A549 (cell line): ENCODE measurements at regions not wholly inside any gene's neighbourhood (a gene's known extent, or its start where the extent isn't known, plus 50 kb on each side); places are given as distances from the start of the nearest gene placed in this dataset.

ENCODE experiments used
- ATAC-seq, 2 experiments: fragments of 200-7000 bp in 1 of 2; fragments of >200 bp in 1 of 2; cut with Nextera tagmentation in 1 of 2; cut with Tn5 transposase in 1 of 2; 3 replicates each; pipeline versions ENCODE4 v1.8.0 to v1.9.1; 2018 to 2020; ENCODE audit warnings: mild to moderate bottlenecking in 1 of 2, moderate library complexity in 1 of 2
- CTCF ChIA-PET: fragments of 300-600 bp; sonication (Branson Sonifier 250); formaldehyde crosslinking; extraction: SDS; loops from one replicate; lab custom pipeline; 2021; ENCODE audit warnings: antibody characterized with exemption, inconsistent platforms; lab: Yijun Ruan, JAX
- POLR2A ChIA-PET: fragments of 350-600 bp; formaldehyde crosslinking; extraction: SDS; loops from one replicate; lab custom pipeline; 2021; ENCODE audit warnings: antibody characterized with exemption, inconsistent platforms; lab: Yijun Ruan, JAX
- DNase-seq, 2 experiments: peaks; one replicate each; pipeline versions ENCODE4 v3.0.0 to v3.0.0-alpha.2; 2011 to 2016; ENCODE audit warnings: low read depth in 1 of 2, low spot score in 1 of 2
- FAIRE-seq: peaks from 2 replicates; lab custom pipeline; 2011; peaks lifted over from hg19 to GRCh38; lab: Jason Lieb, UNC
- H3K27ac ChIP-seq, 2 experiments: fragments of >200 bp; sonication (Bioruptor Twin); formaldehyde crosslinking; 3 replicates each; pipeline ENCODE4 v1.5.1; 2016 to 2017
- H3K4me1 ChIP-seq: fragments of >200 bp; sonication (Bioruptor Twin); formaldehyde crosslinking; 3 replicates; pipeline ENCODE4 v1.6.1; 2016
- H3K4me2 ChIP-seq: fragments of >200 bp; sonication (Bioruptor Twin); formaldehyde crosslinking; 3 replicates; pipeline ENCODE4 v1.6.1; 2016
- H3K4me3 ChIP-seq: fragments of >200 bp; sonication (Bioruptor Twin); formaldehyde crosslinking; 3 replicates; pipeline ENCODE4 v1.5.1; 2016
- H3K9me3 ChIP-seq: fragments of >200 bp; sonication (Bioruptor Twin); formaldehyde crosslinking; 3 replicates; pipeline ENCODE4 v1.6.1; 2016
- BHLHE40 ChIP-seq: IDR thresholded peaks from 2 replicates; pipeline ENCODE4 v1.6.1; 2012; ENCODE audit warnings: low read depth, low read length, inconsistent platforms
- CBX8 ChIP-seq: fragments of 200-600 bp; sonication (generic); IDR thresholded peaks from 2 replicates; pipeline ENCODE4 v1.6.1; 2016
- CHD2 ChIP-seq: fragments of 150-350 bp; IDR thresholded peaks from 2 replicates; pipeline ENCODE4 v1.6.1; 2014; ENCODE audit warnings: low read length; ENCODE audit not compliant: partially characterized antibody
- EHMT2 ChIP-seq: fragments of 200-600 bp; sonication (generic); IDR thresholded peaks from 2 replicates; pipeline ENCODE4 v1.6.1; 2016; ENCODE audit warnings: antibody characterized with exemption, low read depth, mild to moderate bottlenecking, moderate library complexity
- EP300 ChIP-seq, 2 experiments: fragments of >200 bp; sonication (Bioruptor Twin); formaldehyde crosslinking; IDR thresholded peaks; 2 replicates in 1 of 2; 3 replicates in 1 of 2; pipeline ENCODE4 v1.6.1; 2016 to 2017
- FOSL2 ChIP-seq, 2 experiments: fragments of 450-650 bp in 1 of 2; fragments of >200 bp in 1 of 2; sonication (Bioruptor Twin) in 1 of 2; formaldehyde crosslinking; IDR thresholded peaks; 2 replicates each; pipeline versions ENCODE4 v1.5.0 to v1.6.1; 2016 to 2020; ENCODE audit warnings: mild to moderate bottlenecking in 1 of 2, moderate library complexity in 1 of 2
- GATA3 ChIP-seq: IDR thresholded peaks from 2 replicates; pipeline ENCODE4 v1.6.1; 2012; ENCODE audit warnings: borderline replicate concordance
- HDAC2 ChIP-seq: fragments of 200-600 bp; sonication (generic); IDR thresholded peaks from 2 replicates; pipeline ENCODE4 v1.6.1; 2016
- KDM5A ChIP-seq: fragments of 200-600 bp; sonication (generic); IDR thresholded peaks from 2 replicates; pipeline ENCODE4 v1.6.1; 2016; ENCODE audit warnings: antibody characterized with exemption, mild to moderate bottlenecking
- MAZ ChIP-seq: fragments of 150-350 bp; IDR thresholded peaks from 2 replicates; pipeline ENCODE4 v1.6.1; 2014; ENCODE audit warnings: antibody characterized with exemption, low read depth, low read length, borderline replicate concordance
- MYC ChIP-seq: IDR thresholded peaks from 2 replicates; pipeline ENCODE4 v1.6.1; 2012; ENCODE audit warnings: mild to moderate bottlenecking, inconsistent platforms, low read length, improper control_type of control experiment, borderline replicate concordance
- NPAS2 ChIP-seq: fragments of 250-450 bp; sonication (Bioruptor Pico); IDR thresholded peaks from 2 replicates; pipeline ENCODE4 v1.8.0; 2022; ENCODE audit warnings: mild to moderate bottlenecking, moderate library complexity, borderline replicate concordance
- NR3C1 ChIP-seq: fragments of >200 bp; sonication (Bioruptor Twin); formaldehyde crosslinking; IDR thresholded peaks from 3 replicates; pipeline ENCODE4 v1.6.1; 2017
- POLR2A ChIP-seq: IDR thresholded peaks from 2 replicates; pipeline ENCODE4 v1.6.1; 2012; ENCODE audit warnings: mild to moderate bottlenecking, low read length
- RAD21 ChIP-seq, 2 experiments: fragments of >200 bp in 1 of 2; sonication (Bioruptor Twin) in 1 of 2; formaldehyde crosslinking in 1 of 2; IDR thresholded peaks in 1 of 2; conservative IDR thresholded peaks in 1 of 2; 2 replicates in 1 of 2; 3 replicates in 1 of 2; pipeline ENCODE4 v1.6.1; 2012 to 2018; ENCODE audit warnings: inconsistent platforms in 1 of 2
- RNF2 ChIP-seq: fragments of 200-600 bp; sonication (generic); IDR thresholded peaks from 2 replicates; pipeline ENCODE4 v1.6.1; 2016; ENCODE audit warnings: low read depth, mild to moderate bottlenecking, antibody characterized with exemption, moderate library complexity, borderline replicate concordance
- ZC3H11A ChIP-seq: fragments of 450-650 bp; IDR thresholded peaks from 2 replicates; pipeline ENCODE4 v1.6.1; 2014; ENCODE audit warnings: antibody characterized with exemption, mild to moderate bottlenecking
- ZFP36 ChIP-seq: fragments of 450-650 bp; IDR thresholded peaks from 2 replicates; pipeline ENCODE4 v1.6.1; 2014; ENCODE audit warnings: borderline replicate concordance; ENCODE audit not compliant: partially characterized antibody
- ZSCAN20 ChIP-seq: fragments of 250-450 bp; sonication (Bioruptor Pico); IDR thresholded peaks from 2 replicates; pipeline ENCODE4 v1.8.0; 2022; ENCODE audit warnings: mild to moderate bottlenecking, moderate library complexity
- WGBS: methylation state at CpG from one replicate; pipeline ENCODE4 v1.1.6; 2017; ENCODE audit errors: missing lambda C conversion rate; 5-methylcytosine and 5-hydroxymethylcytosine counted together
- TF ChIP-seq, protein P1 (sequence below): IDR thresholded peaks from 2 replicates; pipeline ENCODE4 v1.6.1; 2012
- TF ChIP-seq, protein P2 (sequence below): IDR thresholded peaks from 2 replicates; pipeline ENCODE4 v1.6.1; 2012
- TF ChIP-seq, protein P3 (sequence below): fragments of 250-450 bp; sonication (Bioruptor Pico); IDR thresholded peaks from 2 replicates; pipeline ENCODE4 v1.5.0; 2021; ENCODE audit warnings: mild to moderate bottlenecking, moderate library complexity, borderline replicate concordance

DNA sequence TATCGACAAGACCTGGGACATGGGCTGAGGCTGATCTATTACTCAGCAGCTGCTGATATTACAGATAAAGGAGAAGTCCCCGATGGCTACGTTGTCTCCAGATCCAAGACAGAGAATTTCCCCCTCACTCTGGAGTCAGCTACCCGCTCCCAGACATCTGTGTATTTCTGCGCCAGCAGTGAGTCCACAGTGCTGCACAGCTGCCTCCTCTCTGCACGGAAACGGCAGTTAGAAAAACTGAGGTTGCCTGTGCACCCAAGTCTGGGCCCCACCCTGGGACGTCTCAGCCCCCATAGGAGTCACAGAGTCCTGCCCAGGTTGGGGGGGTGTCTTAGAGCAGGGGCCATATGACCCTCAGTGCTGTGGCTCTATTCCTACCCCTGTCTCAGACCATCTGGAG is 167.4 kb upstream of the PRSS58 start:
- no peak overlapping the region for H3K4me3 ChIP-seq
- no peak overlapping the region for H3K27ac ChIP-seq
- no peaks in the 10 kb centered on the region for H3K4me1 ChIP-seq
- POLR2A ChIA-PET = no interaction called here
- ATAC-seq (no peak), FAIRE-seq (no peak), DNase-seq (no peak)
- WGBS = 21% methylated on average over 7 of the region's 8 CpGs
- no peaks in the 10 kb centered on the region for H3K9me3 ChIP-seq
- TF ChIP-seq MAZ (no peak), RNF2 (no peak), KDM5A (no peak), NPAS2 (CRISPR knock-in tag) (no peak), ZSCAN20 (CRISPR knock-in tag) (no peak), CBX8 (no peak), HDAC2 (no peak), NR3C1 (no peak), BHLHE40 (no peak), RAD21 (conservative IDR thresholded peaks at IDR 0.05 in 1 of 2, IDR thresholded peaks at IDR 0.05 in 1 of 2) (no peak), GATA3 (no peak), POLR2A (no peak), FOSL2 (IDR thresholded peaks at IDR 0.05) (no peak), FOSL2 (CRISPR knock-in tag; IDR thresholded peaks at IDR 0.05) (no peak), ZFP36 (no peak), EHMT2 (no peak)
- TF ChIP-seq, protein P1, sequence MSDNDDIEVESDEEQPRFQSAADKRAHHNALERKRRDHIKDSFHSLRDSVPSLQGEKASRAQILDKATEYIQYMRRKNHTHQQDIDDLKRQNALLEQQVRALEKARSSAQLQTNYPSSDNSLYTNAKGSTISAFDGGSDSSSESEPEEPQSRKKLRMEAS = no peak
- TF ChIP-seq, protein P2, sequence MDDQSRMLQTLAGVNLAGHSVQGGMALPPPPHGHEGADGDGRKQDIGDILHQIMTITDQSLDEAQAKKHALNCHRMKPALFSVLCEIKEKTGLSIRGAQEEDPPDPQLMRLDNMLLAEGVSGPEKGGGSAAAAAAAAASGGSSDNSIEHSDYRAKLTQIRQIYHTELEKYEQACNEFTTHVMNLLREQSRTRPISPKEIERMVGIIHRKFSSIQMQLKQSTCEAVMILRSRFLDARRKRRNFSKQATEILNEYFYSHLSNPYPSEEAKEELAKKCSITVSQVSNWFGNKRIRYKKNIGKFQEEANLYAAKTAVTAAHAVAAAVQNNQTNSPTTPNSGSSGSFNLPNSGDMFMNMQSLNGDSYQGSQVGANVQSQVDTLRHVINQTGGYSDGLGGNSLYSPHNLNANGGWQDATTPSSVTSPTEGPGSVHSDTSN = no peak
- CTCF ChIA-PET = interaction anchor here (1.4 kb wide), 1 partner anchor 19 kb away, joined by 3 read pairs; no protein-coding TSS in a partner anchor
- H3K4me2 ChIP-seq = no peak overlapping the region

DNA sequence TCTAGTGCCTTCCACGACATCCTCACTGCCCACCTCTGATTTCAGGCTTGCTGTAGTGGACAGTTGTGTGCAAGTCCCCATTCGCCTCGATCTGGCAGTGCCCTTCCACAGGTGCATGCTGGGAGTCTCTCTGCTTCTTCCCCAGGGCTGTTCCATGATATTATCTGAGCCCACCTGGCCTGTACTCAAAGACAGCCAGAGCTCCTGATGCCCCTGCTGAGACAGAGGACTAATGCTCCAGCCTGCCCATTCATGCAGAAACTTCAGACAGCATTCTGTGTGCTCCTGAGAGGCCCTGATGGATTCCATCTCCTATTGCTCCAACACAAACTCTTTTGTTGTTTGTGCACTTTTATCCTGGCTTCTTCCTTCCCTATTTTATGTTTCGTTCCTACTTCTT is 164.8 kb upstream of the PRSS58 start:
- DNase-seq (no peak), FAIRE-seq (no peak), ATAC-seq (no peak)
- H3K9me3 ChIP-seq = no peaks in the 10 kb centered on the region
- no peak overlapping the region for H3K4me2 ChIP-seq
- H3K27ac ChIP-seq = no peak overlapping the region
- TF ChIP-seq MYC (no peak), ZC3H11A (no peak), CHD2 (no peak), EP300 (IDR thresholded peaks at IDR 0.05) (no peak), KDM5A (no peak), MAZ (no peak)
- TF ChIP-seq, protein P3, sequence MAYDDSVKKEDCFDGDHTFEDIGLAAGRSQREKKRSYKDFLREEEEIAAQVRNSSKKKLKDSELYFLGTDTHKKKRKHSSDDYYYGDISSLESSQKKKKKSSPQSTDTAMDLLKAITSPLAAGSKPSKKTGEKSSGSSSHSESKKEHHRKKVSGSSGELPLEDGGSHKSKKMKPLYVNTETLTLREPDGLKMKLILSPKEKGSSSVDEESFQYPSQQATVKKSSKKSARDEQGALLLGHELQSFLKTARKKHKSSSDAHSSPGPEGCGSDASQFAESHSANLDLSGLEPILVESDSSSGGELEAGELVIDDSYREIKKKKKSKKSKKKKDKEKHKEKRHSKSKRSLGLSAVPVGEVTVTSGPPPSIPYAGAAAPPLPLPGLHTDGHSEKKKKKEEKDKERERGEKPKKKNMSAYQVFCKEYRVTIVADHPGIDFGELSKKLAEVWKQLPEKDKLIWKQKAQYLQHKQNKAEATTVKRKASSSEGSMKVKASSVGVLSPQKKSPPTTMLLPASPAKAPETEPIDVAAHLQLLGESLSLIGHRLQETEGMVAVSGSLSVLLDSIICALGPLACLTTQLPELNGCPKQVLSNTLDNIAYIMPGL (CRISPR knock-in tag) = no peak
- POLR2A ChIA-PET = no interaction called here
- 14% methylated on average over 4 of the region's 4 CpGs for WGBS
- CTCF ChIA-PET = interaction anchor here (0.6 to 1.0 kb wide), 3 partner anchors 13 to 447 kb away, joined by 3 read pairs; no protein-coding TSS in a partner anchor
- H3K4me1 ChIP-seq = no peaks in the 10 kb centered on the region
- H3K4me3 ChIP-seq = no peak overlapping the region
